ENCODE measurements at regions not wholly inside any gene's neighbourhood (a gene's known extent, or its start where the extent isn't known, plus 50 kb on each side); places are given as distances from the start of the nearest gene placed in this dataset.

DNA sequence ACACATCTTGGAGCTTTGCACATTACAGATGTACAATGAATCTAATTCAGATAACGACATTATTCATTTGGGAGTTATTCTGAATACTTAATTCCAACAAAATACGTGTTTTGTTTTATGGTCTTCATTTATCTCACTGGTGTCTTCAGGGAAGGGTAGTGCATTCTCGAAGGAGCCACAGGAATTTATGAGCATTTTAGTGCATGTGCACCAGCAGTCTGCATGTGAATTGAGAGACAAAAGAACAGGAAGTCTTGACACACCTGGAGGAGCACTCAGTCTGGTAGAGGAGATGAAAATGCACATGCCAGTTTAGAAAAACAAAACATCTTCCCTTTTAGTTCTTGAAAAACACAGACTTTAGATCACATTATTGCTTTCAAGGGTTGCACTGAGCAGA is 228.7 kb downstream of the LRATD1 start (continued):
- TF ChIP-seq, protein P1, sequence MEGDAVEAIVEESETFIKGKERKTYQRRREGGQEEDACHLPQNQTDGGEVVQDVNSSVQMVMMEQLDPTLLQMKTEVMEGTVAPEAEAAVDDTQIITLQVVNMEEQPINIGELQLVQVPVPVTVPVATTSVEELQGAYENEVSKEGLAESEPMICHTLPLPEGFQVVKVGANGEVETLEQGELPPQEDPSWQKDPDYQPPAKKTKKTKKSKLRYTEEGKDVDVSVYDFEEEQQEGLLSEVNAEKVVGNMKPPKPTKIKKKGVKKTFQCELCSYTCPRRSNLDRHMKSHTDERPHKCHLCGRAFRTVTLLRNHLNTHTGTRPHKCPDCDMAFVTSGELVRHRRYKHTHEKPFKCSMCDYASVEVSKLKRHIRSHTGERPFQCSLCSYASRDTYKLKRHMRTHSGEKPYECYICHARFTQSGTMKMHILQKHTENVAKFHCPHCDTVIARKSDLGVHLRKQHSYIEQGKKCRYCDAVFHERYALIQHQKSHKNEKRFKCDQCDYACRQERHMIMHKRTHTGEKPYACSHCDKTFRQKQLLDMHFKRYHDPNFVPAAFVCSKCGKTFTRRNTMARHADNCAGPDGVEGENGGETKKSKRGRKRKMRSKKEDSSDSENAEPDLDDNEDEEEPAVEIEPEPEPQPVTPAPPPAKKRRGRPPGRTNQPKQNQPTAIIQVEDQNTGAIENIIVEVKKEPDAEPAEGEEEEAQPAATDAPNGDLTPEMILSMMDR (conservative IDR thresholded peaks at IDR 0.05; ENCODE audit: low read depth in 2 of 2), result no peak
- TF ChIP-seq STAT1 (IDR thresholded peaks at IDR 0.05; ENCODE audit: unreplicated experiment), result no peak

DNA sequence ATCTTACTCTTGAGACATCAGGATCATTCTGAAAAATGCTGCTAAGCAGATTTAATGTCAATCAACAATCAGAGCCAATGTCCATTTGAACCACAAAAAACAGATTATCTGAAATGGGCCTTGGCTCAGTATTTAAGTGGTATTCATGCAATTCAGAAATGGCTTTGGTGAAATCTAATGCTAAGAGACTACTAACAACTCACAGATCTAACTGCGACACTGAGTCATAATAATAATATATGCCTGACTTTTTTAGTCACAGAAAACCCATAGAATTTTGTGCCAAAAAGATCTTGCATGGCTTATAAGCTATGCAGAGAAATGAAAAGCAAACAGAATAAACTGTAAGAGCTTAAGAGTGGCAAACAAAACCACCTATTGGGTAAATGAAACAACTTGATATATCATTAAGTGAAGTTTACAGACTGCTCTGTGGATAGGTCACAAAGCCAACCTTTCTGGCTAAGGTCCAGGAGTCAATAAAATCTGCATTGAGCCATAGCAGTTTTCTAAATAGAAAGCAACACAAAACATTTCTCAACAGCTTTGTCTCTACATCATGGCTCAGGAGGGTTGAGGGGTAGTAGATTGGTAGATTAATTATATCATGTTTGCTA is 234.3 kb downstream of the LRATD1 start:
- Mint-ChIP-seq H3K27ac (no peak overlapping the region), H3K4me1 (peaks cover 7% of the 10 kb centered on the region; the same call in 2 of the 3 replicates), H3K27me3 (ENCODE audit: insufficient read depth, low read depth, poor library complexity) (no peaks in the 10 kb centered on the region), H3K4me3 (no peak overlapping the region), H3K9me3 (peaks cover 6% of the 10 kb centered on the region; the same call in 2 of the 3 replicates), H3K36me3 (ENCODE audit: low read depth) (peaks cover 6% of the 10 kb centered on the region; the same call in 1 of the 3 replicates)
- H3K27ac ChIP-seq (ENCODE audit: low read depth), result no peak overlapping the region
- H3K4me3 ChIP-seq, result no peak overlapping the region
- H4K20me1 ChIP-seq (replicated peaks; ENCODE audit: insufficient read depth), result no peaks in the 10 kb centered on the region
- no peaks in the 10 kb centered on the region for H3F3A ChIP-seq (replicated peaks; ENCODE audit: low read depth)
- ATAC-seq, result no peak
- no peaks in the 10 kb centered on the region for H3K79me2 ChIP-seq (replicated peaks; ENCODE audit: insufficient read depth)
- no peaks in the 10 kb centered on the region for H3K4me1 ChIP-seq (ENCODE audit: insufficient read depth)
- no peaks in the 10 kb centered on the region for H3K36me3 ChIP-seq (ENCODE audit: insufficient read depth)
- H3K27me3 ChIP-seq (ENCODE audit: insufficient read depth), result no peaks in the 10 kb centered on the region
- 0 out of 2 replicates have a peak, but pooled peaks cover 5% of the 10 kb centered on the region for H3K9me2 ChIP-seq (ENCODE audit: insufficient read depth)
- no peak overlapping the region for H3K4me2 ChIP-seq
- DNase-seq (ENCODE audit: low spot score), result no peak
- H2AFZ ChIP-seq, result no peak overlapping the region
- TF ChIP-seq ZNF114 (CRISPR knock-in tag; IDR thresholded peaks at IDR 0.05) (no peak), ZNF331 (CRISPR knock-in tag; IDR thresholded peaks at IDR 0.05; ENCODE audit: low read depth) (no peak), STAT1 (IDR thresholded peaks at IDR 0.05; ENCODE audit: unreplicated experiment) (no peak), POLR2AphosphoS5 (IDR thresholded peaks at IDR 0.05; ENCODE audit: low read depth) (no peak), CREB1 (CRISPR knock-in tag; IDR thresholded peaks at IDR 0.05; ENCODE audit: low read depth) (no peak)
- TF ChIP-seq, protein P2, sequence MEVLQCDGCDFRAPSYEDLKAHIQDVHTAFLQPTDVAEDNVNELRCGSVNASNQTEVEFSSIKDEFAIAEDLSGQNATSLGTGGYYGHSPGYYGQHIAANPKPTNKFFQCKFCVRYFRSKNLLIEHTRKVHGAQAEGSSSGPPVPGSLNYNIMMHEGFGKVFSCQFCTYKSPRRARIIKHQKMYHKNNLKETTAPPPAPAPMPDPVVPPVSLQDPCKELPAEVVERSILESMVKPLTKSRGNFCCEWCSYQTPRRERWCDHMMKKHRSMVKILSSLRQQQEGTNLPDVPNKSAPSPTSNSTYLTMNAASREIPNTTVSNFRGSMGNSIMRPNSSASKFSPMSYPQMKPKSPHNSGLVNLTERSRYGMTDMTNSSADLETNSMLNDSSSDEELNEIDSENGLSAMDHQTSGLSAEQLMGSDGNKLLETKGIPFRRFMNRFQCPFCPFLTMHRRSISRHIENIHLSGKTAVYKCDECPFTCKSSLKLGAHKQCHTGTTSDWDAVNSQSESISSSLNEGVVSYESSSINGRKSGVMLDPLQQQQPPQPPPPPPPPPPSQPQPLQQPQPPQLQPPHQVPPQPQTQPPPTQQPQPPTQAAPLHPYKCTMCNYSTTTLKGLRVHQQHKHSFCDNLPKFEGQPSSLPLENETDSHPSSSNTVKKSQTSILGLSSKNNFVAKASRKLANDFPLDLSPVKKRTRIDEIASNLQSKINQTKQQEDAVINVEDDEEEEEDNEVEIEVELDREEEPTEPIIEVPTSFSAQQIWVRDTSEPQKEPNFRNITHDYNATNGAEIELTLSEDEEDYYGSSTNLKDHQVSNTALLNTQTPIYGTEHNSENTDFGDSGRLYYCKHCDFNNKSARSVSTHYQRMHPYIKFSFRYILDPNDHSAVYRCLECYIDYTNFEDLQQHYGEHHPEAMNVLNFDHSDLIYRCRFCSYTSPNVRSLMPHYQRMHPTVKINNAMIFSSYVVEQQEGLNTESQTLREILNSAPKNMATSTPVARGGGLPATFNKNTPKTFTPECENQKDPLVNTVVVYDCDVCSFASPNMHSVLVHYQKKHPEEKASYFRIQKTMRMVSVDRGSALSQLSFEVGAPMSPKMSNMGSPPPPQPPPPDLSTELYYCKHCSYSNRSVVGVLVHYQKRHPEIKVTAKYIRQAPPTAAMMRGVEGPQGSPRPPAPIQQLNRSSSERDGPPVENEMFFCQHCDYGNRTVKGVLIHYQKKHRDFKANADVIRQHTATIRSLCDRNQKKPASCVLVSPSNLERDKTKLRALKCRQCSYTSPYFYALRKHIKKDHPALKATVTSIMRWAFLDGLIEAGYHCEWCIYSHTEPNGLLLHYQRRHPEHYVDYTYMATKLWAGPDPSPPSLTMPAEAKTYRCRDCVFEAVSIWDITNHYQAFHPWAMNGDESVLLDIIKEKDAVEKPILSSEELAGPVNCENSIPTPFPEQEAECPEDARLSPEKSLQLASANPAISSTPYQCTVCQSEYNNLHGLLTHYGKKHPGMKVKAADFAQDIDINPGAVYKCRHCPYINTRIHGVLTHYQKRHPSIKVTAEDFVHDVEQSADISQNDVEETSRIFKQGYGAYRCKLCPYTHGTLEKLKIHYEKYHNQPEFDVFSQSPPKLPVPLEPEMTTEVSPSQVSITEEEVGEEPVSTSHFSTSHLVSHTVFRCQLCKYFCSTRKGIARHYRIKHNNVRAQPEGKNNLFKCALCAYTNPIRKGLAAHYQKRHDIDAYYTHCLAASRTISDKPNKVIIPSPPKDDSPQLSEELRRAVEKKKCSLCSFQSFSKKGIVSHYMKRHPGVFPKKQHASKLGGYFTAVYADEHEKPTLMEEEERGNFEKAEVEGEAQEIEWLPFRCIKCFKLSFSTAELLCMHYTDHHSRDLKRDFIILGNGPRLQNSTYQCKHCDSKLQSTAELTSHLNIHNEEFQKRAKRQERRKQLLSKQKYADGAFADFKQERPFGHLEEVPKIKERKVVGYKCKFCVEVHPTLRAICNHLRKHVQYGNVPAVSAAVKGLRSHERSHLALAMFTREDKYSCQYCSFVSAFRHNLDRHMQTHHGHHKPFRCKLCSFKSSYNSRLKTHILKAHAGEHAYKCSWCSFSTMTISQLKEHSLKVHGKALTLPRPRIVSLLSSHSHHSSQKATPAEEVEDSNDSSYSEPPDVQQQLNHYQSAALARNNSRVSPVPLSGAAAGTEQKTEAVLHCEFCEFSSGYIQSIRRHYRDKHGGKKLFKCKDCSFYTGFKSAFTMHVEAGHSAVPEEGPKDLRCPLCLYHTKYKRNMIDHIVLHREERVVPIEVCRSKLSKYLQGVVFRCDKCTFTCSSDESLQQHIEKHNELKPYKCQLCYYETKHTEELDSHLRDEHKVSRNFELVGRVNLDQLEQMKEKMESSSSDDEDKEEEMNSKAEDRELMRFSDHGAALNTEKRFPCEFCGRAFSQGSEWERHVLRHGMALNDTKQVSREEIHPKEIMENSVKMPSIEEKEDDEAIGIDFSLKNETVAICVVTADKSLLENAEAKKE (CRISPR knock-in tag; IDR thresholded peaks at IDR 0.05), result no peak
- TF ChIP-seq, protein P3, sequence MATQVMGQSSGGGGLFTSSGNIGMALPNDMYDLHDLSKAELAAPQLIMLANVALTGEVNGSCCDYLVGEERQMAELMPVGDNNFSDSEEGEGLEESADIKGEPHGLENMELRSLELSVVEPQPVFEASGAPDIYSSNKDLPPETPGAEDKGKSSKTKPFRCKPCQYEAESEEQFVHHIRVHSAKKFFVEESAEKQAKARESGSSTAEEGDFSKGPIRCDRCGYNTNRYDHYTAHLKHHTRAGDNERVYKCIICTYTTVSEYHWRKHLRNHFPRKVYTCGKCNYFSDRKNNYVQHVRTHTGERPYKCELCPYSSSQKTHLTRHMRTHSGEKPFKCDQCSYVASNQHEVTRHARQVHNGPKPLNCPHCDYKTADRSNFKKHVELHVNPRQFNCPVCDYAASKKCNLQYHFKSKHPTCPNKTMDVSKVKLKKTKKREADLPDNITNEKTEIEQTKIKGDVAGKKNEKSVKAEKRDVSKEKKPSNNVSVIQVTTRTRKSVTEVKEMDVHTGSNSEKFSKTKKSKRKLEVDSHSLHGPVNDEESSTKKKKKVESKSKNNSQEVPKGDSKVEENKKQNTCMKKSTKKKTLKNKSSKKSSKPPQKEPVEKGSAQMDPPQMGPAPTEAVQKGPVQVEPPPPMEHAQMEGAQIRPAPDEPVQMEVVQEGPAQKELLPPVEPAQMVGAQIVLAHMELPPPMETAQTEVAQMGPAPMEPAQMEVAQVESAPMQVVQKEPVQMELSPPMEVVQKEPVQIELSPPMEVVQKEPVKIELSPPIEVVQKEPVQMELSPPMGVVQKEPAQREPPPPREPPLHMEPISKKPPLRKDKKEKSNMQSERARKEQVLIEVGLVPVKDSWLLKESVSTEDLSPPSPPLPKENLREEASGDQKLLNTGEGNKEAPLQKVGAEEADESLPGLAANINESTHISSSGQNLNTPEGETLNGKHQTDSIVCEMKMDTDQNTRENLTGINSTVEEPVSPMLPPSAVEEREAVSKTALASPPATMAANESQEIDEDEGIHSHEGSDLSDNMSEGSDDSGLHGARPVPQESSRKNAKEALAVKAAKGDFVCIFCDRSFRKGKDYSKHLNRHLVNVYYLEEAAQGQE (IDR thresholded peaks at IDR 0.05; ENCODE audit: unreplicated experiment), result no peak
- TF ChIP-seq, protein P1 (conservative IDR thresholded peaks at IDR 0.05; ENCODE audit: low read depth in 2 of 2), result no peak
- TF ChIP-seq, protein P4, sequence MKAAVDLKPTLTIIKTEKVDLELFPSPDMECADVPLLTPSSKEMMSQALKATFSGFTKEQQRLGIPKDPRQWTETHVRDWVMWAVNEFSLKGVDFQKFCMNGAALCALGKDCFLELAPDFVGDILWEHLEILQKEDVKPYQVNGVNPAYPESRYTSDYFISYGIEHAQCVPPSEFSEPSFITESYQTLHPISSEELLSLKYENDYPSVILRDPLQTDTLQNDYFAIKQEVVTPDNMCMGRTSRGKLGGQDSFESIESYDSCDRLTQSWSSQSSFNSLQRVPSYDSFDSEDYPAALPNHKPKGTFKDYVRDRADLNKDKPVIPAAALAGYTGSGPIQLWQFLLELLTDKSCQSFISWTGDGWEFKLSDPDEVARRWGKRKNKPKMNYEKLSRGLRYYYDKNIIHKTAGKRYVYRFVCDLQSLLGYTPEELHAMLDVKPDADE (IDR thresholded peaks at IDR 0.05), result no peak

Data from GM23338 (cell line).